ENCODE measurements at regions not wholly inside any gene's neighbourhood (a gene's known extent, or its start where the extent isn't known, plus 50 kb on each side); places are given as distances from the start of the nearest gene placed in this dataset.

DNA sequence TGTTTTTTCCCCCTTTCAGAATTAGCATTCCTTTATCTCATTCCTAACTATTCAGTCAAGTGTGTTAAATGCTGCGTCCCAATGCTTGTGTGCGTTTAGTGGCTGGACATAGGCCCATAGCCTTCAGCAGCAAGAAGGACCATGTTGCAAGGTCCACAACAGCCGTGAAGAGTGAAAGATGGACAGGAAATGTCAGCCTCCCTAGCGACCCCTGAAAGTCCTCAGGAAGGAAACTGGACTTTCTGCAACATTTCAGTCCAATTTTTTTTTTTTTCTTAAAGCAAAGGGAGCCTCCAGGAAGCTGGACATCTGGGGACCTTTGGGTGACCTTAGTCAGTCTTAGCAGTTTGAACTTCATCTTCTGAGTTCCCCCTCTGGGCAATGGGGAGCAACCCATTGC is 550.7 kb upstream of the MGMT start:
- dilution Hi-C loops (cut with MboI; ENCODE audit: extremely low pct_ligation_motif_present, low sequenced_read_pairs), result no loop called here

More for the DNA sequence above, 550.7 kb upstream of the MGMT start:
- no peak for TF ChIP-seq POLR2AphosphoS5 (IDR thresholded peaks at IDR 0.05; ENCODE audit: insufficient read depth, low read depth, low read length)
- no peak for TF ChIP-seq POLR2A (IDR thresholded peaks at IDR 0.05; ENCODE audit: low read depth, low read length)
- no peak for TF ChIP-seq EZH2 (IDR thresholded peaks at IDR 0.05; ENCODE audit: borderline replicate concordance, low read depth, low read length, severe bottlenecking)
- TF ChIP-seq MYC (IDR thresholded peaks at IDR 0.05; ENCODE audit: low read depth, low read length), result no peak
- TF ChIP-seq, protein P1, sequence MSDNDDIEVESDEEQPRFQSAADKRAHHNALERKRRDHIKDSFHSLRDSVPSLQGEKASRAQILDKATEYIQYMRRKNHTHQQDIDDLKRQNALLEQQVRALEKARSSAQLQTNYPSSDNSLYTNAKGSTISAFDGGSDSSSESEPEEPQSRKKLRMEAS (IDR thresholded peaks at IDR 0.05; ENCODE audit: insufficient read depth, insufficient read length), result no peak
- TF ChIP-seq FOS (IDR thresholded peaks at IDR 0.05; ENCODE audit: borderline replicate concordance, insufficient read depth, low read length), result no peak
- TF ChIP-seq JUN (IDR thresholded peaks at IDR 0.05; ENCODE audit: borderline replicate concordance, insufficient read depth, insufficient read length, low read depth), result no peak
- TF ChIP-seq, protein P2, sequence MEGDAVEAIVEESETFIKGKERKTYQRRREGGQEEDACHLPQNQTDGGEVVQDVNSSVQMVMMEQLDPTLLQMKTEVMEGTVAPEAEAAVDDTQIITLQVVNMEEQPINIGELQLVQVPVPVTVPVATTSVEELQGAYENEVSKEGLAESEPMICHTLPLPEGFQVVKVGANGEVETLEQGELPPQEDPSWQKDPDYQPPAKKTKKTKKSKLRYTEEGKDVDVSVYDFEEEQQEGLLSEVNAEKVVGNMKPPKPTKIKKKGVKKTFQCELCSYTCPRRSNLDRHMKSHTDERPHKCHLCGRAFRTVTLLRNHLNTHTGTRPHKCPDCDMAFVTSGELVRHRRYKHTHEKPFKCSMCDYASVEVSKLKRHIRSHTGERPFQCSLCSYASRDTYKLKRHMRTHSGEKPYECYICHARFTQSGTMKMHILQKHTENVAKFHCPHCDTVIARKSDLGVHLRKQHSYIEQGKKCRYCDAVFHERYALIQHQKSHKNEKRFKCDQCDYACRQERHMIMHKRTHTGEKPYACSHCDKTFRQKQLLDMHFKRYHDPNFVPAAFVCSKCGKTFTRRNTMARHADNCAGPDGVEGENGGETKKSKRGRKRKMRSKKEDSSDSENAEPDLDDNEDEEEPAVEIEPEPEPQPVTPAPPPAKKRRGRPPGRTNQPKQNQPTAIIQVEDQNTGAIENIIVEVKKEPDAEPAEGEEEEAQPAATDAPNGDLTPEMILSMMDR (IDR thresholded peaks at IDR 0.05; ENCODE audit: extremely low read depth in 1 of 2, insufficient read depth in 1 of 2, low read depth in 1 of 2, low read length in 2 of 2), result no peak
- no peak for TF ChIP-seq GATA2 (IDR thresholded peaks at IDR 0.05; ENCODE audit: insufficient read depth, insufficient read length, low read depth, low read length)
- H3K9ac ChIP-seq (replicated peaks; ENCODE audit: extremely low read depth, insufficient read depth, low read length), result no peak overlapping the region
- H3K4me1 ChIP-seq (ENCODE audit: control insufficient read depth, extremely low read depth, insufficient read depth, low read length), result no peaks in the 10 kb centered on the region
- H3K4me3 ChIP-seq (replicated peaks in 1 of 3; ENCODE audit: insufficient read depth in 1 of 3, low read depth in 1 of 3, low read length in 3 of 3), result no peak overlapping the region
- FAIRE-seq (no peak), DNase-seq (ENCODE audit: low read depth, low spot score) (no peak)
- H3K9me3 ChIP-seq (replicated peaks; ENCODE audit: control insufficient read depth, insufficient read depth, low read length), result no peaks in the 10 kb centered on the region
- CTCF ChIA-PET, result no interaction called here
- no TSS peak for BruUV-seq (replicated peaks)
- no peaks in the 10 kb centered on the region for H3K79me2 ChIP-seq (ENCODE audit: control insufficient read depth, insufficient read depth, low read length)
- POLR2A ChIA-PET, result no interaction called here
- no peak overlapping the region for H3K27ac ChIP-seq (ENCODE audit: insufficient read depth, low read depth, low read length)
- no peaks in the 10 kb centered on the region for H3K27me3 ChIP-seq (ENCODE audit: control insufficient read depth in 2 of 2, insufficient read depth in 2 of 2, low read length in 2 of 2)
- no peak overlapping the region for H3K4me2 ChIP-seq (ENCODE audit: insufficient read depth, low read length)
- intact Hi-C loops (cut with micrococcal nuclease), result no loop called here
- H2AFZ ChIP-seq (ENCODE audit: low read depth, low read length), result no peak overlapping the region
- no peaks in the 10 kb centered on the region for H3K36me3 ChIP-seq (ENCODE audit: control insufficient read depth in 2 of 2, extremely low read depth in 1 of 2, insufficient read depth in 2 of 2, low read length in 2 of 2)
- no peaks in the 10 kb centered on the region for H3K9me1 ChIP-seq (replicated peaks; ENCODE audit: control insufficient read depth, extremely low read depth, insufficient read depth, low read length)
- no peaks in the 10 kb centered on the region for H4K20me1 ChIP-seq (replicated peaks; ENCODE audit: control insufficient read depth, extremely low read depth, insufficient read depth, low read length)
